Right lobe of liver (tissue), 6 donors: ENCODE measurements at regions not wholly inside any gene's neighbourhood (a gene's known extent, or its start where the extent isn't known, plus 50 kb on each side); places are given as distances from the start of the nearest gene placed in this dataset.

Source experiments
- ATAC-seq, 4 donors: fragments of 200-7000 bp; cut with Tn5 transposase; one replicate each; pipeline ENCODE4 v1.9.1; 2020; ENCODE audit warnings: mild to moderate bottlenecking in 4 of 4, moderate library complexity in 4 of 4
- DNase-seq, 3 donors: peaks; one replicate each; pipeline ENCODE4 v3.0.0-alpha.2; 2020
- H3K27ac ChIP-seq, 3 donors: fragments of 200-600 bp; one replicate each; pipeline ENCODE4 v1.8.0; 2022
- H3K27me3 ChIP-seq, 2 donors: fragments of 200-600 bp; one replicate each; pipeline ENCODE4 v1.8.0; 2022
- H3K36me3 ChIP-seq, 4 donors: fragments of 200-600 bp; sonication (generic) in 1 of 4; one replicate each; pipeline versions ENCODE4 v1.5.1 to v1.8.0; 2017 to 2022; ENCODE audit warnings: control low read depth in 1 of 4
- H3K4me1 ChIP-seq, 4 donors: fragments of 200-600 bp; sonication (generic) in 1 of 4; one replicate each; pipeline versions ENCODE4 v1.5.1 to v1.8.0; 2017 to 2022; ENCODE audit warnings: control low read depth in 1 of 4
- H3K4me3 ChIP-seq, 3 donors: fragments of 200-600 bp; one replicate each; pipeline ENCODE4 v1.8.0; 2022
- H3K9me3 ChIP-seq, 4 donors: fragments of 200-600 bp; sonication (generic) in 1 of 4; one replicate each; pipeline versions ENCODE4 v1.5.1 to v1.8.0; 2017 to 2022; ENCODE audit warnings: control low read depth in 1 of 4
- CTCF ChIP-seq, 4 donors: fragments of 200-600 bp in 3 of 4; fragments of 450-650 bp in 1 of 4; IDR thresholded peaks; one replicate each; pipeline versions ENCODE4 v1.5.1 to v1.8.0; 2016 to 2022; ENCODE audit warnings: antibody characterized with exemption in 4 of 4, mild to moderate bottlenecking in 2 of 4
- POLR2A ChIP-seq: fragments of 450-650 bp; IDR thresholded peaks from one replicate; pipeline ENCODE4 v1.6.1; 2017; ENCODE audit warnings: antibody characterized with exemption, mild to moderate bottlenecking
- WGBS: methylation state at CpG from one replicate; pipeline ENCODE4 v1.1.6; 2018; ENCODE audit warnings: low coverage, low lambda C conversion rate; ENCODE audit not compliant: insufficient coverage; ENCODE audit errors: missing lambda C conversion rate; 5-methylcytosine and 5-hydroxymethylcytosine counted together
- intact Hi-C, 2 donors: fragments of 100-400 bp; cut with DNase I; formaldehyde crosslinking; loops; one replicate each; pipeline versions ENCODE4 v1.11.2 to v1.14.1; 2022
- donor health status: DM: no; HTN: yes; CAD: no.
- donor health status: DM: no; HTN: no; CAD: no.
- donor health status: DM: no; HTN: no; CAD: no.
- donor health status: DM: no; HTN: yes; CAD: no.
- donor health status: DM: no; HTN: yes; CAD: no.

DNA sequence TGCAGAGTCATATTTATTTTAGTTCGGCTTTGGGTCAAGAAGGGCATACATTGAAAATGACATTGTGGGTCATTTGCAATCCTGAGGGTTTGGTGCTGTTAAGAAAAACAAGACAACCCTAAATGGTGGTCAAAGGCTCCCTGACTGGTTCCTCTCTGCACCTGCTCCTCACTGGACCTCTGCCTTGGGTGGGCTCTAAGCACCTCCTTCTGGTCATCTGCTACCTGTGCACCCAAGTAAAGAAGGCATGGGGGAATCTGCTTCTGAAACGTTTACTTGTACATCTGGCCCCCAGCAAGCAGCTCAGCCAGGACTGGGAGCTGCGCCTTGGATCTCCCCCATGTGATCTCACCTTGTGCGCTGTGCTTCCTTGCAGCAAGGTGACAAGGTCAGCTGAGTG, 55.2 kb upstream of the MAL start:
- TF ChIP-seq POLR2A (no peak), CTCF (IDR thresholded peaks at IDR 0.05) (no peak)
- Histone ChIP-seq H3K4me3 (no peak overlapping the region), H3K27ac (no peak overlapping the region), H3K27me3 (no peaks in the 10 kb centered on the region), H3K4me1 (no peaks in the 10 kb centered on the region), H3K9me3 (no peaks in the 10 kb centered on the region), H3K36me3 (no peaks in the 10 kb centered on the region)
- no peak for ATAC-seq
- DNase-seq: no peak
- intact Hi-C loops: no loop called here
- WGBS: 31% methylated on average over 1 of the region's 4 CpGs
